ENCODE measurements at regions not wholly inside any gene's neighbourhood (a gene's known extent, or its start where the extent isn't known, plus 50 kb on each side); places are given as distances from the start of the nearest gene placed in this dataset.

GRCh38 chr9:87135074-87135473 lies 187.8 kb upstream of the GAS1 start:
- Mint-ChIP-seq H3K9me3 (ENCODE audit: unreplicated experiment) (peaks cover 15% of the 10 kb centered on the region), H3K36me3 (ENCODE audit: unreplicated experiment) (peaks cover 7% of the 10 kb centered on the region), H3K27ac (ENCODE audit: unreplicated experiment) (no peak overlapping the region), H3K4me1 (ENCODE audit: unreplicated experiment) (peaks cover 16% of the 10 kb centered on the region), H3K27me3 (ENCODE audit: unreplicated experiment) (no peaks in the 10 kb centered on the region), H3K4me3 (ENCODE audit: unreplicated experiment) (no peak overlapping the region)
- TF ChIP-seq, protein P1, sequence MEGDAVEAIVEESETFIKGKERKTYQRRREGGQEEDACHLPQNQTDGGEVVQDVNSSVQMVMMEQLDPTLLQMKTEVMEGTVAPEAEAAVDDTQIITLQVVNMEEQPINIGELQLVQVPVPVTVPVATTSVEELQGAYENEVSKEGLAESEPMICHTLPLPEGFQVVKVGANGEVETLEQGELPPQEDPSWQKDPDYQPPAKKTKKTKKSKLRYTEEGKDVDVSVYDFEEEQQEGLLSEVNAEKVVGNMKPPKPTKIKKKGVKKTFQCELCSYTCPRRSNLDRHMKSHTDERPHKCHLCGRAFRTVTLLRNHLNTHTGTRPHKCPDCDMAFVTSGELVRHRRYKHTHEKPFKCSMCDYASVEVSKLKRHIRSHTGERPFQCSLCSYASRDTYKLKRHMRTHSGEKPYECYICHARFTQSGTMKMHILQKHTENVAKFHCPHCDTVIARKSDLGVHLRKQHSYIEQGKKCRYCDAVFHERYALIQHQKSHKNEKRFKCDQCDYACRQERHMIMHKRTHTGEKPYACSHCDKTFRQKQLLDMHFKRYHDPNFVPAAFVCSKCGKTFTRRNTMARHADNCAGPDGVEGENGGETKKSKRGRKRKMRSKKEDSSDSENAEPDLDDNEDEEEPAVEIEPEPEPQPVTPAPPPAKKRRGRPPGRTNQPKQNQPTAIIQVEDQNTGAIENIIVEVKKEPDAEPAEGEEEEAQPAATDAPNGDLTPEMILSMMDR (IDR thresholded peaks at IDR 0.05), result no peak
- DNase-seq (ENCODE audit: extremely low spot score, unreplicated experiment), result no peak

DNA sequence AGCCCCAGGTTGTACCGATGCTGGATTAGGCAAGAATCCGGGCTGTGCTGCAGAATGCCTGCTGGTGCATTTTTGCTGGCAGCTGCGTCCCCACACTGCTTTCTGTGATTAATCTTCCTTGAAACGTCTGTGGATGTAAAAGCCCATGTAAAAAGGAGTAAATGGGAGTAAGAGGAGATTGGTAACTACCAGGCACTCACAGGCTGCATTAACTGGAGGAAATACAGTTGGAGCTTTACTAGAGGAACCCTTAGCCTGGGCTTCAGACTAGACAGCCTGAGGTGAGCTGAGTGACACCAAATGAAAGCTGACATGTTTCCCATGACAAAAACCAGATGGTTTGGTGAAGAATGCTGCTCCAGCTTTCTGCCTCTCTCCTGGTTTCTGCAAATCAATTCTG lies 190.4 kb upstream of the GAS1 start:
- H3K9me3 Mint-ChIP-seq (ENCODE audit: unreplicated experiment), result peaks cover 9% of the 10 kb centered on the region
- H3K27me3 Mint-ChIP-seq (ENCODE audit: unreplicated experiment), result no peaks in the 10 kb centered on the region
- peaks cover 6% of the 10 kb centered on the region for H3K36me3 Mint-ChIP-seq (ENCODE audit: unreplicated experiment)
- DNase-seq (ENCODE audit: extremely low spot score, unreplicated experiment), result no peak
- TF ChIP-seq, protein P1 (IDR thresholded peaks at IDR 0.05), result no peak
- H3K4me3 Mint-ChIP-seq (ENCODE audit: unreplicated experiment), result no peak overlapping the region
- no peak overlapping the region for H3K27ac Mint-ChIP-seq (ENCODE audit: unreplicated experiment)
- H3K4me1 Mint-ChIP-seq (ENCODE audit: unreplicated experiment), result peaks cover 24% of the 10 kb centered on the region

DNA sequence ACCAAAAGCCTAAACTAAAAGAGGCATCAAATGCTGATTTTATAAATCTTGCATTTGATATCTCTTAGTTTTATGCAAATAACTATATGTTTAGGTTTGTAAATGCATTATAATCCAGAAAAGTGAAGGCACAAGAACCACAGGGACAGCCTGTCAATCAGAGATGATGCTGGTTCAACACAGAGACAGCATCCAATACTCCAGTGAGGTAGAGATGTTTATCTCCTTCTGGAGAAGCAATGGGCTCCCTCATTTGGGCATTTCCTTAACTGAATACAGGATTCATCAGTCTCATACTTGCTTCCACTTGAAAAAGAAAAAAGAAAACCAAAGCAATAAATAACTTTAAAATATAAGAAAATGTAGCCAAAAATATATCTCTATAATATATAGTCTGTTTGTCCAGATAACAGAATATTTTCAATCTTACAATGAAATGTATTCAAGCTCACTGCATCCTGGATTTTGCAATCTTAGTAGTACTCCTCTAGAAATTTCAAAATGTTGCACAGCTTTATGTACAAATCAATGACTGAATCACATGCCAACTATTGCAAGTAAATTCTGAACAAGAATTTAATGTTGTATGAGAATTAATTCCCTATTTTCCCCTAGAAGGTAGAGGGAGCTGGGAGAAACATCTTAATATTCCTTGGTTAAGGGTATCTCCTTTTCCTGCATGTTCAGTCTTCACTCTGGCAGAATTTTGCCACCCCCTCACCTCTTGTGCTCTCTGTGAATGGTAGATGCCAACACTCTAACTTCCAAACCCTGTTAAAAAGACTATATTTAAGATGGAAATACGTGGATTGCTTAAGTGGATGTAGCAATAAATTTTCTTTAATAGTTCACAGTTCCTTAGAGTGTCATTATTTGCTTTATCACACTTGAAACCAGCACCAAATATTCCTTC lies 191.1 kb upstream of the GAS1 start:
- Mint-ChIP-seq H3K4me3 (ENCODE audit: unreplicated experiment) (no peak overlapping the region), H3K27me3 (ENCODE audit: unreplicated experiment) (no peaks in the 10 kb centered on the region), H3K4me1 (ENCODE audit: unreplicated experiment) (peaks cover 24% of the 10 kb centered on the region), H3K9me3 (ENCODE audit: unreplicated experiment) (peaks cover 2% of the 10 kb centered on the region), H3K36me3 (ENCODE audit: unreplicated experiment) (peaks cover 1% of the 10 kb centered on the region), H3K27ac (ENCODE audit: unreplicated experiment) (no peak overlapping the region)
- TF ChIP-seq, protein P1 (IDR thresholded peaks at IDR 0.05), result no peak
- DNase-seq (ENCODE audit: extremely low spot score, unreplicated experiment), result no peak

DNA sequence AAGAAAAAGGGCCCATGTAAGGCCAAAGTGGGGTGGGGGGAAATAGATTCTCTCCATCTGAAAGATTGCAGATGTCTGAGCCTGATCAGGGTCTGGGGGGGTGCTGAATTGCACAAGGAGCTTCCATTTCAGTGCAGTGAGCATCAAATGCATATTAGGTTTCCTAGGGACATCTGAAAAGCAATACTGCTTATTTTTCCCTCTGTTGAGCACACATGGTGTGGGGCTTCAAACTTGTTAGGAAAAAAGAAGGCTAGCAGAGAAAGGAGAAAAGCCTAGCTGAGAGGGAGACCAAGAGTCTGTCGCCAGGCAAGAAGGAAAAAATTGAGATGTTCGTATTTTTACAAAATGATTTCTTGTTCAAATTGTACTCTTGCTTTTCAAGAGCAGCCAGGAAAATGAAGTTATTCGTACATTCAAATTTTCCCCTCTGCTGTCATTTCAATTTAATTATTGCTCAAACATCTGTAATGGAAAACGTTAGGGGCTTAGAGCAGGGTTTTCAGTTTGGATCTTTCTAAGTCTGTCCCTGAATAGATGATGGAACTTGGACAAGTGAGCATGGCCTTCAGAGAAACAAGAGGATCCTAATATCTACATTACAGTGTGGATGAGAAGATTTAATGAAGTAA lies 191.9 kb upstream of the GAS1 start:
- Mint-ChIP-seq H3K36me3 (ENCODE audit: unreplicated experiment) (peaks cover 1% of the 10 kb centered on the region), H3K27me3 (ENCODE audit: unreplicated experiment) (no peaks in the 10 kb centered on the region), H3K4me3 (ENCODE audit: unreplicated experiment) (no peak overlapping the region), H3K27ac (ENCODE audit: unreplicated experiment) (no peak overlapping the region), H3K4me1 (ENCODE audit: unreplicated experiment) (peaks cover 24% of the 10 kb centered on the region), H3K9me3 (ENCODE audit: unreplicated experiment) (no peaks in the 10 kb centered on the region)
- no peak for DNase-seq (ENCODE audit: extremely low spot score, unreplicated experiment)
- TF ChIP-seq, protein P1 (IDR thresholded peaks at IDR 0.05), result no peak

- Mint-ChIP-seq H3K27ac (ENCODE audit: unreplicated experiment) (peak overlapping the region; percentile 54), H3K9me3 (ENCODE audit: unreplicated experiment) (no peaks in the 10 kb centered on the region), H3K36me3 (ENCODE audit: unreplicated experiment) (peaks cover 1% of the 10 kb centered on the region), H3K4me1 (ENCODE audit: unreplicated experiment) (peaks cover 24% of the 10 kb centered on the region), H3K4me3 (ENCODE audit: unreplicated experiment) (no peak overlapping the region), H3K27me3 (ENCODE audit: unreplicated experiment) (no peaks in the 10 kb centered on the region)
- no peak for DNase-seq (ENCODE audit: extremely low spot score, unreplicated experiment)
- TF ChIP-seq, protein P1 (IDR thresholded peaks at IDR 0.05), result no peak
Observed at GRCh38 chr9:87140142-87140541, 192.8 kb upstream of the GAS1 start.
